ENCODE measurements at regions not wholly inside any gene's neighbourhood (a gene's known extent, or its start where the extent isn't known, plus 50 kb on each side); places are given as distances from the start of the nearest gene placed in this dataset.

GRCh38 chr5:28505121-28505520 is 1466.7 kb upstream of the CDH9 start:
- FAIRE-seq: no peak
- Histone ChIP-seq H3K4me3 (ENCODE audit: low read depth, low read length) (no peak overlapping the region), H3K36me3 (ENCODE audit: control insufficient read depth, insufficient read depth, low read length) (no peaks in the 10 kb centered on the region), H3K27me3 (ENCODE audit: control insufficient read depth, insufficient read depth, low read length) (no peaks in the 10 kb centered on the region)
- DNase-seq (ENCODE audit: low read depth): no peak
- no peak for TF ChIP-seq CTCF (IDR thresholded peaks at IDR 0.05; ENCODE audit: insufficient read depth, low read length, severe bottlenecking)

GRCh38 chr5:28500511-28500910 is 1462.1 kb upstream of the CDH9 start:
- TF ChIP-seq CTCF (IDR thresholded peaks at IDR 0.05; ENCODE audit: insufficient read depth, low read length, severe bottlenecking): no peak
- FAIRE-seq: no peak
- H3K27me3 ChIP-seq (ENCODE audit: control insufficient read depth, insufficient read depth, low read length): no peaks in the 10 kb centered on the region

GRCh38 chr5:28499766-28500290 is 1461.4 kb upstream of the CDH9 start:
- FAIRE-seq (no peak), DNase-seq (ENCODE audit: low read depth) (peak; percentile 43)
- Histone ChIP-seq H3K4me3 (ENCODE audit: low read depth, low read length) (no peak overlapping the region), H3K36me3 (ENCODE audit: control insufficient read depth, insufficient read depth, low read length) (no peaks in the 10 kb centered on the region), H3K27me3 (ENCODE audit: control insufficient read depth, insufficient read depth, low read length) (no peaks in the 10 kb centered on the region)
- TF ChIP-seq CTCF (IDR thresholded peaks at IDR 0.05; ENCODE audit: insufficient read depth, low read length, severe bottlenecking): no peak

More at GRCh38 chr5:28500511-28500910, 1462.1 kb upstream of the CDH9 start:
- DNase-seq (ENCODE audit: low read depth): no peak
- H3K36me3 ChIP-seq (ENCODE audit: control insufficient read depth, insufficient read depth, low read length): no peaks in the 10 kb centered on the region
- H3K4me3 ChIP-seq (ENCODE audit: low read depth, low read length): no peak overlapping the region

GRCh38 chr5:28495876-28496275 is 1457.5 kb upstream of the CDH9 start:
- TF ChIP-seq CTCF (IDR thresholded peaks at IDR 0.05; ENCODE audit: insufficient read depth, low read length, severe bottlenecking): no peak
- no peak overlapping the region for H3K4me3 ChIP-seq (ENCODE audit: low read depth, low read length)
- FAIRE-seq: no peak
- H3K27me3 ChIP-seq (ENCODE audit: control insufficient read depth, insufficient read depth, low read length): no peaks in the 10 kb centered on the region
- no peaks in the 10 kb centered on the region for H3K36me3 ChIP-seq (ENCODE audit: control insufficient read depth, insufficient read depth, low read length)
- DNase-seq (ENCODE audit: low read depth): peak; percentile 12

GRCh38 chr5:28493456-28493855 is 1455.1 kb upstream of the CDH9 start:
- TF ChIP-seq CTCF (IDR thresholded peaks at IDR 0.05; ENCODE audit: insufficient read depth, low read length, severe bottlenecking): no peak
- DNase-seq (ENCODE audit: low read depth): no peak
- H3K27me3 ChIP-seq (ENCODE audit: control insufficient read depth, insufficient read depth, low read length): no peaks in the 10 kb centered on the region
- no peak overlapping the region for H3K4me3 ChIP-seq (ENCODE audit: low read depth, low read length)
- FAIRE-seq: no peak
- H3K36me3 ChIP-seq (ENCODE audit: control insufficient read depth, insufficient read depth, low read length): no peaks in the 10 kb centered on the region

- no peak for TF ChIP-seq CTCF (IDR thresholded peaks at IDR 0.05; ENCODE audit: insufficient read depth, low read length, severe bottlenecking)
- no peak for DNase-seq (ENCODE audit: low read depth)
- no peak for FAIRE-seq
- H3K27me3 ChIP-seq (ENCODE audit: control insufficient read depth, insufficient read depth, low read length): no peaks in the 10 kb centered on the region
- H3K36me3 ChIP-seq (ENCODE audit: control insufficient read depth, insufficient read depth, low read length): no peaks in the 10 kb centered on the region
- H3K4me3 ChIP-seq (ENCODE audit: low read depth, low read length): no peak overlapping the region
Measured at GRCh38 chr5:28488752-28489151, 1450.4 kb upstream of the CDH9 start.
